WTC11 (cell line): ENCODE measurements at regions not wholly inside any gene's neighbourhood (a gene's known extent, or its start where the extent isn't known, plus 50 kb on each side); places are given as distances from the start of the nearest gene placed in this dataset.

Experiments
- CBFB ChIP-seq: sonication (generic); formaldehyde crosslinking; IDR thresholded peaks from 2 replicates; pipeline ENCODE4 v1.8.1; 2022; ENCODE audit warnings: mild to moderate bottlenecking, low read depth, missing genetic modification reagents
- CREB1 ChIP-seq: sonication (generic); formaldehyde crosslinking; IDR thresholded peaks from 2 replicates; pipeline ENCODE4 v1.8.0; 2023; ENCODE audit warnings: mild to moderate bottlenecking, missing genetic modification reagents
- CTCF ChIP-seq: fragments of 200-600 bp; IDR thresholded peaks from 2 replicates; pipeline ENCODE4 v1.8.0; 2022; ENCODE audit warnings: antibody characterized with exemption
- TF ChIP-seq, protein P1 (sequence below): sonication (generic); formaldehyde crosslinking; IDR thresholded peaks from 2 replicates; pipeline ENCODE4 v1.8.1; 2023; ENCODE audit warnings: mild to moderate bottlenecking, missing genetic modification reagents, moderate library complexity
- TF ChIP-seq, protein P2 (sequence below): sonication (generic); formaldehyde crosslinking; IDR thresholded peaks from 2 replicates; pipeline ENCODE4 v1.8.1; 2022; ENCODE audit warnings: missing genetic modification reagents, borderline replicate concordance

GRCh38 chr2:41622301-41622700 lies 425.5 kb upstream of the PKDCC start:
- TF ChIP-seq, protein P1, sequence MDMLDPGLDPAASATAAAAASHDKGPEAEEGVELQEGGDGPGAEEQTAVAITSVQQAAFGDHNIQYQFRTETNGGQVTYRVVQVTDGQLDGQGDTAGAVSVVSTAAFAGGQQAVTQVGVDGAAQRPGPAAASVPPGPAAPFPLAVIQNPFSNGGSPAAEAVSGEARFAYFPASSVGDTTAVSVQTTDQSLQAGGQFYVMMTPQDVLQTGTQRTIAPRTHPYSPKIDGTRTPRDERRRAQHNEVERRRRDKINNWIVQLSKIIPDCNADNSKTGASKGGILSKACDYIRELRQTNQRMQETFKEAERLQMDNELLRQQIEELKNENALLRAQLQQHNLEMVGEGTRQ (CRISPR knock-in tag) = no peak
- TF ChIP-seq CREB1 (CRISPR knock-in tag) (no peak), CBFB (CRISPR knock-in tag) (no peak), CTCF (no peak)
- TF ChIP-seq, protein P2, sequence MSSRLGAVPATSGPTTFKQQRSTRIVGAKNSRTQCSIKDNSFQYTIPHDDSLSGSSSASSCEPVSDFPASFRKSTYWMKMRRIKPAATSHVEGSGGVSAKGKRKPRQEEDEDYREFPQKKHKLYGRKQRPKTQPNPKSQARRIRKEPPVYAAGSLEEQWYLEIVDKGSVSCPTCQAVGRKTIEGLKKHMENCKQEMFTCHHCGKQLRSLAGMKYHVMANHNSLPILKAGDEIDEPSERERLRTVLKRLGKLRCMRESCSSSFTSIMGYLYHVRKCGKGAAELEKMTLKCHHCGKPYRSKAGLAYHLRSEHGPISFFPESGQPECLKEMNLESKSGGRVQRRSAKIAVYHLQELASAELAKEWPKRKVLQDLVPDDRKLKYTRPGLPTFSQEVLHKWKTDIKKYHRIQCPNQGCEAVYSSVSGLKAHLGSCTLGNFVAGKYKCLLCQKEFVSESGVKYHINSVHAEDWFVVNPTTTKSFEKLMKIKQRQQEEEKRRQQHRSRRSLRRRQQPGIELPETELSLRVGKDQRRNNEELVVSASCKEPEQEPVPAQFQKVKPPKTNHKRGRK (CRISPR knock-in tag) = no peak
